HCT116 (cell line): ENCODE measurements at regions not wholly inside any gene's neighbourhood (a gene's known extent, or its start where the extent isn't known, plus 50 kb on each side); places are given as distances from the start of the nearest gene placed in this dataset.

Source experiments
- ATAC-seq: fragments of 200-7000 bp; cut with Tn5 transposase; 2 replicates; pipeline ENCODE4 v1.9.1; 2020; ENCODE audit warnings: mild to moderate bottlenecking, moderate library complexity
- BruUV-seq: library from RNA; stranded (reverse); fragments of 400-500 nt; replicated peaks from 2 replicates; lab custom pipeline; 2021; lab: Mats Ljungman, UMichigan
- CTCF ChIA-PET: fragments of 300-600 bp; sonication (Branson Sonifier 250); formaldehyde crosslinking; loops from one replicate; lab custom pipeline; 2021; ENCODE audit warnings: antibody characterized with exemption; lab: Charles Lee
- POLR2A ChIA-PET: fragments of 300-600, 350-600 bp; sonication (Branson Sonifier 250); formaldehyde crosslinking; loops from one replicate; lab custom pipeline; 2021; ENCODE audit warnings: antibody characterized with exemption; lab: Charles Lee
- RAD21 ChIA-PET, 2 experiments: fragments of 300-600 bp; sonication (Branson Sonifier 250); formaldehyde crosslinking; loops; one replicate each; lab custom pipeline; 2023; ENCODE audit warnings: low total read pairs in 2 of 2; ENCODE audit not compliant: uncharacterized antibody in 2 of 2, unreplicated experiment in 2 of 2, low non-redundant PET in 1 of 2; lab: Charles Lee
- DNase-seq: peaks from one replicate; pipeline ENCODE4 v3.0.0-alpha.2; 2010; ENCODE audit warnings: low read depth, low spot score
- H2AFZ ChIP-seq: fragments of 200-600 bp; shearing (Covaris generic), sonication (generic); 2 replicates; pipeline ENCODE4 v1.6.1; 2017; ENCODE audit warnings: low read depth, mixed run types, mixed read lengths, antibody characterized with exemption, low read length; ENCODE audit not compliant: poor library complexity, severe bottlenecking
- H3K27ac ChIP-seq: 2 replicates; pipeline ENCODE4 v1.5.1; 2012; ENCODE audit warnings: low read depth, low read length
- H3K27me3 ChIP-seq: fragments of 200-600 bp; sonication (generic); 2 replicates; pipeline ENCODE4 v1.6.1; 2016; ENCODE audit warnings: mixed run types, low read length, mixed read lengths; ENCODE audit not compliant: insufficient read depth
- H3K36me3 ChIP-seq, 2 experiments: fragments of 200-500 bp in 1 of 2; fragments of 200-600 bp in 1 of 2; sonication (Bioruptor generic) in 1 of 2; sonication (generic) in 1 of 2; 2 replicates each; pipeline versions ENCODE4 v1.5.1 to v1.6.1; 2014 to 2016; ENCODE audit warnings: low read length in 2 of 2, inconsistent platforms in 1 of 2, mixed read lengths in 1 of 2, mixed run types in 1 of 2; ENCODE audit not compliant: insufficient read depth in 2 of 2, control insufficient read depth in 1 of 2
- H3K4me1 ChIP-seq, 2 experiments: fragments of 200-600 bp in 1 of 2; sonication (generic) in 1 of 2; 2 replicates each; pipeline versions ENCODE4 v1.5.1 to v1.6.1; 2012 to 2017; ENCODE audit warnings: low read length in 2 of 2, inconsistent platforms in 1 of 2, mild to moderate bottlenecking in 1 of 2, mixed read lengths in 1 of 2, mixed run types in 1 of 2, moderate library complexity in 1 of 2; ENCODE audit not compliant: insufficient read depth in 2 of 2, control insufficient read depth in 1 of 2
- H3K4me2 ChIP-seq: fragments of 200-600 bp; sonication (generic); 2 replicates; pipeline ENCODE4 v1.6.1; 2017; ENCODE audit warnings: mixed run types, low read length, mixed read lengths
- H3K4me3 ChIP-seq, 2 experiments: fragments of 200-600 bp in 1 of 2; sonication (generic) in 1 of 2; replicated peaks in 1 of 2; 2 replicates each; pipeline ENCODE4 v1.5.1; 2011 to 2016; ENCODE audit warnings: low read length in 2 of 2, control low read depth in 1 of 2, low read depth in 1 of 2, mild to moderate bottlenecking in 1 of 2, mixed read lengths in 1 of 2, mixed run types in 1 of 2
- H3K79me2 ChIP-seq: fragments of 200-600 bp; sonication (generic); 2 replicates; pipeline ENCODE4 v1.6.1; 2017; ENCODE audit warnings: mild to moderate bottlenecking, mixed run types, low read length, moderate library complexity, mixed read lengths; ENCODE audit not compliant: insufficient read depth
- H3K9ac ChIP-seq: fragments of 200-600 bp; sonication (generic); 2 replicates; pipeline ENCODE4 v1.6.1; 2016; ENCODE audit warnings: low read length, mixed read lengths
- H3K9me2 ChIP-seq: fragments of 200-600 bp; sonication (generic), shearing (Covaris generic); 2 replicates; pipeline ENCODE4 v1.6.1; 2017; ENCODE audit warnings: mixed run types, mild to moderate bottlenecking, moderate library complexity; ENCODE audit not compliant: insufficient read depth
- H3K9me3 ChIP-seq, 2 experiments: fragments of 200-500 bp in 1 of 2; fragments of 200-600 bp in 1 of 2; sonication (Bioruptor generic) in 1 of 2; sonication (generic) in 1 of 2; 2 replicates each; pipeline ENCODE4 v1.6.1; 2014 to 2017; ENCODE audit warnings: low read length in 2 of 2, mixed read lengths in 2 of 2, inconsistent platforms in 1 of 2, low read depth in 1 of 2, mild to moderate bottlenecking in 1 of 2, mixed run types in 1 of 2, moderate library complexity in 1 of 2; ENCODE audit not compliant: control insufficient read depth in 1 of 2, insufficient read depth in 1 of 2
- H4K20me1 ChIP-seq: fragments of 200-600 bp; sonication (generic), shearing (Covaris generic); 2 replicates; pipeline ENCODE4 v1.6.1; 2017; ENCODE audit warnings: mixed run types, mild to moderate bottlenecking, moderate library complexity; ENCODE audit not compliant: insufficient read depth
- CBX3 ChIP-seq: IDR thresholded peaks from 2 replicates; pipeline ENCODE4 v1.6.1; 2012; ENCODE audit warnings: low read depth
- ELF1 ChIP-seq: IDR thresholded peaks from 2 replicates; pipeline ENCODE4 v1.6.1; 2012; ENCODE audit warnings: low read depth, borderline replicate concordance
- POLR2A ChIP-seq: IDR thresholded peaks from 2 replicates; pipeline ENCODE4 v1.7.0; 2011; ENCODE audit warnings: borderline replicate concordance; ENCODE audit not compliant: insufficient read depth, insufficient read length; ENCODE audit errors: extremely low read depth
- REST ChIP-seq: IDR thresholded peaks from 2 replicates; pipeline ENCODE4 v1.6.1; 2012; ENCODE audit warnings: low read depth
- SIN3A ChIP-seq: IDR thresholded peaks from 2 replicates; pipeline ENCODE4 v1.6.1; 2012; ENCODE audit warnings: low read depth
- SP1 ChIP-seq: IDR thresholded peaks from 2 replicates; pipeline ENCODE4 v1.6.1; 2012; ENCODE audit warnings: low read depth
- ZBTB33 ChIP-seq: IDR thresholded peaks from 2 replicates; pipeline ENCODE4 v1.6.1; 2011; ENCODE audit warnings: mild to moderate bottlenecking, low read length, moderate library complexity; ENCODE audit not compliant: insufficient replicate concordance; ENCODE audit errors: extremely low read depth
- intact Hi-C: fragments of 100-400 bp; cut with micrococcal nuclease; formaldehyde crosslinking; loops from 2 replicates; pipeline ENCODE4 v1.10.0; 2022

- Histone ChIP-seq H2AFZ (no peak overlapping the region), H3K27me3 (no peaks in the 10 kb centered on the region), H3K36me3 (no peaks in the 10 kb centered on the region), H3K9me3 (no peaks in the 10 kb centered on the region), H3K9ac (no peak overlapping the region), H3K9me2 (no peaks in the 10 kb centered on the region), H3K27ac (no peak overlapping the region), H3K4me3 (no peak overlapping the region), H3K4me2 (no peak overlapping the region), H3K79me2 (no peaks in the 10 kb centered on the region), H3K4me1 (peaks cover 0 to 2% of the 10 kb centered on the region in 2 experiments; a peak in 1 of 4 replicates), H4K20me1 (no peaks in the 10 kb centered on the region)
- POLR2A ChIA-PET = no interaction called here
- TF ChIP-seq CBX3 = no peak
- no peak for TF ChIP-seq SP1
- TF ChIP-seq ZBTB33 = no peak
- no peak for TF ChIP-seq ELF1
- TF ChIP-seq REST = no peak
- TF ChIP-seq SIN3A = no peak
- TF ChIP-seq POLR2A = no peak
- RAD21 ChIA-PET = no interaction called here
- ATAC-seq (no peak), DNase-seq (no peak)
- CTCF ChIA-PET = no interaction called here
- BruUV-seq = no TSS peak
- intact Hi-C loops = no loop called here
Measured at GRCh38 chr1:117270679-117271078, 60.0 kb upstream of the VTCN1 start.
